Lung (tissue), 11 donors: ENCODE measurements at regions not wholly inside any gene's neighbourhood (a gene's known extent, or its start where the extent isn't known, plus 50 kb on each side); places are given as distances from the start of the nearest gene placed in this dataset.

Source experiments
- ATAC-seq: fragments of 200-7000 bp; cut with Tn5 transposase; one replicate; pipeline ENCODE4 v1.9.1; 2020; ENCODE audit warnings: moderate number of reproducible peaks; ENCODE audit not compliant: insufficient read depth, low FRiP score
- DNase-seq, 3 donors: peaks; one replicate each; pipeline ENCODE4 v3.0.0-alpha.2; 2013 to 2017
- H3K27ac ChIP-seq, 2 donors: one replicate each; pipeline ENCODE4 v1.5.1; 2013; ENCODE audit warnings: mild to moderate bottlenecking in 2 of 2, moderate library complexity in 2 of 2, control low read depth in 1 of 2, inconsistent platforms in 1 of 2, low read depth in 1 of 2, low read length in 1 of 2
- H3K27me3 ChIP-seq, 3 donors: one replicate each; pipeline ENCODE4 v1.5.1; 2013; ENCODE audit warnings: low read length in 2 of 3; ENCODE audit not compliant: control insufficient read depth in 3 of 3, insufficient read depth in 3 of 3
- H3K36me3 ChIP-seq, 4 donors: one replicate each; pipeline ENCODE4 v1.5.1; 2013; ENCODE audit warnings: low read length in 4 of 4, mild to moderate bottlenecking in 1 of 4, moderate library complexity in 1 of 4; ENCODE audit not compliant: control insufficient read depth in 4 of 4, insufficient read depth in 4 of 4
- H3K4me1 ChIP-seq, 5 donors: one replicate each; pipeline ENCODE4 v1.5.1; 2013; ENCODE audit warnings: low read length in 5 of 5, mild to moderate bottlenecking in 2 of 5, moderate library complexity in 1 of 5; ENCODE audit not compliant: control insufficient read depth in 5 of 5, insufficient read depth in 5 of 5
- H3K4me3 ChIP-seq: one replicate; pipeline ENCODE4 v1.5.1; 2013; ENCODE audit warnings: mild to moderate bottlenecking, control low read depth, moderate library complexity
- H3K9ac ChIP-seq, 2 donors: one replicate each; pipeline ENCODE4 v1.5.1; 2013; ENCODE audit warnings: low read length in 2 of 2, control low read depth in 1 of 2; ENCODE audit not compliant: insufficient read depth in 1 of 2
- H3K9me3 ChIP-seq, 4 donors: one replicate each; pipeline ENCODE4 v1.5.1; 2013; ENCODE audit warnings: low read length in 3 of 4, mild to moderate bottlenecking in 1 of 4, moderate library complexity in 1 of 4; ENCODE audit not compliant: control insufficient read depth in 4 of 4, insufficient read depth in 3 of 4
- CTCF ChIP-seq: IDR thresholded peaks from 2 replicates; pipeline ENCODE4 v1.5.1; 2012; ENCODE audit warnings: mild to moderate bottlenecking; ENCODE audit errors: control extremely low read depth, extremely low read depth
- WGBS, 2 donors: extraction: QIAGEN DNeasy Blood & Tissue Kit; methylation state at CpG; one replicate each; pipeline ENCODE4 v1.1.7; 2013; 5-methylcytosine and 5-hydroxymethylcytosine counted together
- donor health status: control.
- donor health status: control.
- donor health status: Bipolar disorder and iron deficiency.
- donor health status: healthy.
- donor health status: DM: yes; HTN: yes; CAD: no.

GRCh38 chr7:67976490-67976889, 979.9 kb downstream of the TYW1 start:
- Histone ChIP-seq H3K9ac (no peak overlapping the region), H3K9me3 (peaks cover 0 to 4% (median 2%) of the 10 kb centered on the region in 4 donors), H3K4me3 (no peak overlapping the region), H3K36me3 (no peaks in the 10 kb centered on the region), H3K4me1 (no peaks in the 10 kb centered on the region), H3K27me3 (no peaks in the 10 kb centered on the region), H3K27ac (no peak overlapping the region)
- TF ChIP-seq CTCF: no peak
- DNase-seq (no peak), ATAC-seq (no peak)
- WGBS, 2 donors: 93 to 98% methylated on average over 3 of the region's 3 CpGs

- Histone ChIP-seq H3K27ac (no peak overlapping the region), H3K4me1 (no peaks in the 10 kb centered on the region), H3K36me3 (no peaks in the 10 kb centered on the region), H3K4me3 (no peak overlapping the region), H3K27me3 (no peaks in the 10 kb centered on the region), H3K9ac (no peak overlapping the region), H3K9me3 (peaks cover 0 to 4% (median 2%) of the 10 kb centered on the region in 4 donors)
- WGBS, 2 donors: 69 to 87% methylated on average over 1 of the region's 1 CpG
- no peak for DNase-seq
- ATAC-seq: no peak
- TF ChIP-seq CTCF: no peak
These were observed 986.9 kb downstream of the TYW1 start for GRCh38 chr7:67983486-67983885.

- H3K36me3 ChIP-seq: no peaks in the 10 kb centered on the region
- ATAC-seq (no peak), DNase-seq (no peak)
- no peak overlapping the region for H3K27ac ChIP-seq
- H3K4me3 ChIP-seq: no peak overlapping the region
- no peak for TF ChIP-seq CTCF
- H3K9me3 ChIP-seq: peaks cover 0 to 4% (median 2%) of the 10 kb centered on the region in 4 donors
- WGBS, 2 donors: 70 to 78% methylated on average over 4 of the region's 4 CpGs
- H3K27me3 ChIP-seq: no peaks in the 10 kb centered on the region
- H3K9ac ChIP-seq: no peak overlapping the region
- no peaks in the 10 kb centered on the region for H3K4me1 ChIP-seq
These were observed 987.7 kb downstream of the TYW1 start for GRCh38 chr7:67984326-67984725.

GRCh38 chr7:67989142-67989541, 992.5 kb downstream of the TYW1 start:
- H3K4me3 ChIP-seq: no peak overlapping the region
- no peaks in the 10 kb centered on the region for H3K36me3 ChIP-seq
- H3K27me3 ChIP-seq: no peaks in the 10 kb centered on the region
- ATAC-seq (no peak), DNase-seq (peak in 1 of 3 donors; percentile 10)
- H3K4me1 ChIP-seq: no peaks in the 10 kb centered on the region
- no peak overlapping the region for H3K9ac ChIP-seq
- H3K9me3 ChIP-seq: no peaks in the 10 kb centered on the region
- no peak for TF ChIP-seq CTCF
- H3K27ac ChIP-seq: no peak overlapping the region
- WGBS, 2 donors: 57 to 70% methylated on average over 4 of the region's 4 CpGs
